VCaP (cell line): ENCODE measurements at regions not wholly inside any gene's neighbourhood (a gene's known extent, or its start where the extent isn't known, plus 50 kb on each side); places are given as distances from the start of the nearest gene placed in this dataset.

Experiments
- H3K27ac ChIP-seq: fragments of 450-650 bp; 2 replicates; pipeline ENCODE4 v1.5.1; 2017
- TF ChIP-seq, protein P1 (sequence below): fragments of 450-650 bp; conservative IDR thresholded peaks from 2 replicates; pipeline ENCODE4 v1.5.1; 2017; ENCODE audit warnings: mild to moderate bottlenecking, moderate library complexity

DNA sequence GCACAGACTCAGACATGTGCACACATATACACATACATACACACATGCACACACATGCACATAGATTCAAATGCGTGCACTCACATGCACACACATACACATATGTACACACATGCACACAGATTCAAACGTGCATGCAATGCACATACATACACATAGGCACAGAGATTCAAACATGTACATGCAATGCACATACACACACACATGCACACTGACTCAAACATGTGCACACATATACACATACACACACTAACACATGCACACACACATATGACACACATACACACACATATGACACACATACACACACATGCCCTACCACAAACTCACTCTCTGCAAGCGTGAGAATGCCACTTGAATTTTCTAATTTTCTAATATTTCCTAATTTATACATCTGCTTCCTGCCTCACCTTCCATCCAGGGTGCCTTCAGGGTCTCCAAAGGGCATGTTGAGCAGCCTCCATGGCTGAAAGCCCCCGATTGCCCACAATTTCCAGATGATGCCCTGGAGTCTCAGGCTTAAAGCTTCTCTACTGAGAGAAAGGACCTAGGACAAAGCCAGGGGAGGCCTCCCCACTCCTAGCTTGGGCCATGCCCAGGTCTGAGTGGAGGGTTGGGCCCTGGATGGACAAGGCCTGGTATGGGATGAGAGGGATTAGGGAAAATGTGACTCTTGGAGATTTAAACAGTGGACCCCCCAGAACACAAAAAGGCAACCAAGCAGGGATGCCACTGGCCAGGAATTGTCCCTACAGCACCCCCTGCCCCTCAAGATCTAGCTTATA, 487.1 kb downstream of the TCERG1L start:
- H3K27ac ChIP-seq = no peak overlapping the region
- TF ChIP-seq, protein P1, sequence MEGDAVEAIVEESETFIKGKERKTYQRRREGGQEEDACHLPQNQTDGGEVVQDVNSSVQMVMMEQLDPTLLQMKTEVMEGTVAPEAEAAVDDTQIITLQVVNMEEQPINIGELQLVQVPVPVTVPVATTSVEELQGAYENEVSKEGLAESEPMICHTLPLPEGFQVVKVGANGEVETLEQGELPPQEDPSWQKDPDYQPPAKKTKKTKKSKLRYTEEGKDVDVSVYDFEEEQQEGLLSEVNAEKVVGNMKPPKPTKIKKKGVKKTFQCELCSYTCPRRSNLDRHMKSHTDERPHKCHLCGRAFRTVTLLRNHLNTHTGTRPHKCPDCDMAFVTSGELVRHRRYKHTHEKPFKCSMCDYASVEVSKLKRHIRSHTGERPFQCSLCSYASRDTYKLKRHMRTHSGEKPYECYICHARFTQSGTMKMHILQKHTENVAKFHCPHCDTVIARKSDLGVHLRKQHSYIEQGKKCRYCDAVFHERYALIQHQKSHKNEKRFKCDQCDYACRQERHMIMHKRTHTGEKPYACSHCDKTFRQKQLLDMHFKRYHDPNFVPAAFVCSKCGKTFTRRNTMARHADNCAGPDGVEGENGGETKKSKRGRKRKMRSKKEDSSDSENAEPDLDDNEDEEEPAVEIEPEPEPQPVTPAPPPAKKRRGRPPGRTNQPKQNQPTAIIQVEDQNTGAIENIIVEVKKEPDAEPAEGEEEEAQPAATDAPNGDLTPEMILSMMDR = no peak

DNA sequence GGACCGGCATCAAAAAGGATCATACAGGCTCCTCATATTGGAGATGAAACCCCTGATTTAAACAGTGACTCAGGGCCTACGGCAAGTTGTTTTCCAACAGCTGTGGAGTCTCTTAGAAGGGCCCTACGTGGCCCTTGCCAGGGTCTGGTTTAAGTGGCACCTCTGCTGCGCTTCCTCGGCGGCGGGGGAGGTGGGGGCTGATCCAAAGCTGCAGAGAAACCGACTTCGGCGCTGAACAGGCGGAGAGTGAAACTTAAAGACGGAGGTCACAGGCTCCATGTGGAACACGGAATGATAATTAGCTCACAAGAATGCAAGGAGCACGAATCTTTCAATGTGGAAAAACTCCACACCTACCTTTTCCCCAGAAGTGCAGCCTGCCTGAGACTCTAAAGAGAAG, 477.9 kb downstream of the TCERG1L start:
- TF ChIP-seq, protein P1 = no peak

DNA sequence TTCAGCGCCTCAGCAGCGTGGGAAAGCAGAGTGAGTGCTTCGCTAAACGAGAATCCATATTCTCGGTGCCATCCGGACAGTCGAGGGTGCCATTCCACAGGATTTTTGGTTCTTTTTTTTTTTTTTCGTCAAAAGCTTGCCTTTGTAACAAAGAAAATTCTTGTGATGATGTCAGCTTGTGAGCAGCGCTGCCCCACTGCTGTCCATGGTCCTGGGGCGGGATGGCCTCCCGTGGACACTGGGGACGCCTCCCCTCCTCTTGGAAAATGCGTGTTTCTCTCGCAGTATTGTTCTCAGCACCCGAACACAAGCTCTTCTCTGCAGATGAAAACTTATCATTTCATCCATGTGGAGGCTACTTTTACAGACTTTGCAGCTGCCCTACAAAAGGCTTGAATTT, 477.4 kb downstream of the TCERG1L start:
- TF ChIP-seq, protein P1 = no peak
- H3K27ac ChIP-seq = no peak overlapping the region

More for the DNA sequence above, 477.9 kb downstream of the TCERG1L start:
- H3K27ac ChIP-seq = no peak overlapping the region

GRCh38 chr10:130834573-130834972, 476.9 kb downstream of the TCERG1L start:
- H3K27ac ChIP-seq = no peak overlapping the region
- TF ChIP-seq, protein P1 = no peak

DNA sequence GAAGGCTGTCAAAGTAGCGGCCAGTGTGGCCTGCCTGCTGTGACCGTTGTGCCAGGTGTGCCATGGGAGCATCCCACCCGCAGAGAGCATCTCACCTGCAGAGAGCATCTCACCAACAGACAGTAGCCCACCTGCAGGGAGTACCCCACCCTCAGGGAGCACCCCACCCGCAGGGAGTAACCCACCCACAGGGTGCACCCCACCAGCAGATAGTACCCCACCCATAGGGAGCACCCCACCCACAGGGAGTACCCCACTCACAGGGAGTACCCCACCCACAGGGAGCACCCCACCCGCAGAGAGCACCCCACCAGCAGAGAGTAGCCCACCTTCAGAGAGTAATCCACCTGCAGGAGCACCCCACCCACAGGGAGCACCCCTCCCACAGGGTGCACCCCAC, 476.5 kb downstream of the TCERG1L start:
- TF ChIP-seq, protein P1 = no peak
- H3K27ac ChIP-seq = no peak overlapping the region

- H3K27ac ChIP-seq = no peak overlapping the region
- TF ChIP-seq, protein P1 = no peak
These were observed 475.2 kb downstream of the TCERG1L start for GRCh38 chr10:130836344-130836743.

- TF ChIP-seq, protein P1 = no peak
- no peak overlapping the region for H3K27ac ChIP-seq
These were observed 468.4 kb downstream of the TCERG1L start for GRCh38 chr10:130843051-130843653.
